HUDEP-2 (cell line): ENCODE measurements at regions not wholly inside any gene's neighbourhood (a gene's known extent, or its start where the extent isn't known, plus 50 kb on each side); places are given as distances from the start of the nearest gene placed in this dataset.

ENCODE experiments used
- DNase-seq, 76 experiments: peaks; one replicate each; lab custom pipeline; 2025; ENCODE audit not compliant: unreplicated experiment in 76 of 76; lab: John Stamatoyannopoulos, UW

- no peak for DNase-seq
Measured at GRCh38 chr5:77157732-77158532, 52.5 kb upstream of the PDE8B start.

DNA sequence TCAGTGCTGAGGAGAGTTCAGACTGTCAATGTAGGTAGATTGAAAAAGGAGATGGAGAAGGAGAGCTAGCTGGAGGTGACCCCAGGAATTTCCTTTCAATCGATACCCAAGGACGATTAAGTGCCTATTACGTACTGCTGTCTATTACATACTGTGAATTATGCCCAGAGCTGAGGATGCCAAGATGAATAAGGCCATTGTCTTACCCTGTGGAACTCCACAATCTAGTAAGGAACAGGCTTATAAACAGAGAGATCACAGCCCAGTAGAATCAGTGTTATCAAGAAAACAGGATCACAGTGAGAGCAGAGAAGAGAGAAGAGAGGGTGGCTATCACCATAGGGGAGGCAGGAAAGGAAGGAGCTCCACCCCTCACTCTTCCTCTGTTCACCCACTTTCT is 54.1 kb upstream of the PDE8B start:
- DNase-seq, result no peak

- DNase-seq, result no peak
Measured at GRCh38 chr5:77155179-77155785, 55.2 kb upstream of the PDE8B start.

- no peak for DNase-seq
Measured at GRCh38 chr5:77152441-77152840, 58.0 kb upstream of the PDE8B start.

GRCh38 chr5:77151501-77151900 is 59.0 kb upstream of the PDE8B start:
- DNase-seq, result no peak

DNA sequence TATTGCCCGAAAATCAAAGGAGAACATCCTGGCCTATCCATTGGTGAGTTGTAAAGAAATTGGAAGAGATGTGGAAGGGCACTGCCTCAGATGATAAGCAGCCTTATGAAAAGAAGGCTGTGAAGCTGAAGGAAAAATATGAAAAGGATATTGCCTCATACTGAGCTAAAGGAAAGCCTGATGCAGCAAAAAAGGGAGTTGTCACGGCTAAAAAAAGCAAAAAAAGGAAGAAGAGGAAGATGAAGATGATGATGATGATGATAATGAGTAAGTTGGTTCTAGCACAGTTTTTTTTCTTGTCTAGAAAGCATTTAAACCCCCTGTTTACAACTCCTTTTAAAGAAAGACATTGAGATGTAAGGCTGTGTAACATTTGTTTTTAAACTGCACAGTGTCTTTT is 59.8 kb upstream of the ZBED3 start:
- DNase-seq, result no peak

DNA sequence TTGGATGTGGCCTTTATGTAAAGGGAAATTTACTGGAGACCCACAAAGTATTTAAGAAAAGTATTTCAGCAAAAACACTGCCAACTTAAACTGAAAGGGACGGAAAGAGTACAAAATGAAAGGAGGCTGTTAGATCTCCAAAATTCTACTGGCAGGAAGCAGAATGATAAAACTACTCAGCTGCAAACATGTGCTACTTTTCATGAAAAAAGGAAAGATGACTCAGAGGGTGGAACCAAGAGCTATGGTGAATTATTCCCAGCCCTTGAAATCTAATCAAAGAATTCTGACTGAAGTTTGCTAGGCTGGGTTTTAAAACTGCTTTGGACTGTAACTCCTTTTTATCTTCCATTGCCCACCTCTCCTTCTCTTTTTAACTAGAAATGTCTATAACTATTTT is 58.6 kb upstream of the ZBED3 start:
- no peak for DNase-seq

- no peak for DNase-seq
Measured at GRCh38 chr5:77144837-77145139, 57.7 kb upstream of the ZBED3 start.

- DNase-seq, result peak in 53 of 76 experiments; percentile 1 to 64 (median 28)
Measured at GRCh38 chr5:77143998-77144836, 57.1 kb upstream of the ZBED3 start.

DNA sequence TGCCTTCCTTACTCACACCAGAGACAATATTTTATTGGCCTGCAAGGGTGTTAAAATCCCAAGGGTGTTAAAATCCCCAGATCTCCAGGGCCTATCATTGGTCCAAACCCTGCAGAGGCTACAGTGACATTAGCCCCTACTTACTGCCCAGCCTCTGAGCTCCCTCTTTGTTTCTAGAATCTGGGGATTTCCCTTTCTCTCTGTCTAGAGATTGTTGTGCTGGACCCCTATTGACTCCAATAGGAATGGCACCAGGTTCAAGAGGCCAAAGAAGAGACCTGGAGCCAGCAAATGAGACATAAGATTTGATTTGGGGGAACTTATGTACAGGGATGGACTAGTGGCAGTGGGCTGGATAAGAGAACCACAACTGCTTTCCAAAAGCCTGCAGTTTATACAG is 53.3 kb upstream of the ZBED3 start:
- DNase-seq, result no peak

- no peak for DNase-seq
Measured at GRCh38 chr5:77139001-77139400, 51.9 kb upstream of the ZBED3 start.
